ENCODE measurements at regions not wholly inside any gene's neighbourhood (a gene's known extent, or its start where the extent isn't known, plus 50 kb on each side); places are given as distances from the start of the nearest gene placed in this dataset.

DNA sequence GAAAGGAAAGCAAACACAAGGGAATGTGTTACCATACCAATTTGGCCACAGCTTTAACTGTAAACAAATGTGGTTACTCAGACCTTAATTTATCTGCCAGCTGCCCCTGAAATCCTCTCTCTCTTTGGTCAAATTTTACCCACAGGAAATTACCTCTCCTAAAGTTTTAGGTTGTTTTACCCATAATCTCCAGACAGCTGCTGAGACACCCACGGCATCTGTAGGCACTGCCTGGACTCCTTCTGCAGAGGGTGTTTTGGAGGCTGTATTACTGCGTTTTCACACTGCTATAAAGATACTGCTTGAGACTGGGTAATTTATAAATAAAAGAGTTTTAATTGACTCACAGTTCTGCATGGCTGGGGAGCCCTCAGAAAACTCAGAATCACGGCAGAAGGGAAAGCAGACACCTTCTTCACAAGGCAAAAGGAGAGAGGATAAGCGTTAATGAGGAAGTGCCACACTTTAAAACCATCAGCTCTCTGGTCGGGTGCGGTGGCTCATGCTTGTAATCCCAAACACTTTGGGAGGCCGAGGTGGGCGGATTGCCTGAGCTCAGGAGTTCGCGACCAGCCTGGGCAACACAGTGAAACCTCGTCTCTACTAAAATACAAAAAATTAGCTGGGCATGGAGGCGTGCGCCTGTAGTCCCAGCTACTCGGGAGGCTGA, 677.5 kb upstream of the FSHR start:
- peaks cover 13% of the 10 kb centered on the region for H3K27me3 Mint-ChIP-seq (ENCODE audit: insufficient read depth)
- Histone ChIP-seq H3K27me3 (ENCODE audit: control insufficient read depth, insufficient read depth, low read length, poor library complexity, severe bottlenecking) (no peaks in the 10 kb centered on the region), H3K9me3 (ENCODE audit: control insufficient read depth, low read length) (no peaks in the 10 kb centered on the region), H3K9ac (ENCODE audit: extremely low read depth, low read length, poor library complexity, severe bottlenecking) (no peak overlapping the region), H3K4me1 (ENCODE audit: control insufficient read depth, insufficient read depth, low read length) (no peaks in the 10 kb centered on the region), H3K27ac (ENCODE audit: low read depth, low read length) (no peak overlapping the region), H3K4me3 (ENCODE audit: low read length) (no peak overlapping the region), H3K36me3 (ENCODE audit: control insufficient read depth, insufficient read depth, low read length) (no peaks in the 10 kb centered on the region)
- peaks cover 34% of the 10 kb centered on the region for H3K4me1 Mint-ChIP-seq
- H3K9me3 Mint-ChIP-seq, result no peaks in the 10 kb centered on the region
- no peak overlapping the region for H3K27ac Mint-ChIP-seq
- DNase-seq, result no peak
- H3K4me3 Mint-ChIP-seq, result no peak overlapping the region
- TF ChIP-seq, protein P1, sequence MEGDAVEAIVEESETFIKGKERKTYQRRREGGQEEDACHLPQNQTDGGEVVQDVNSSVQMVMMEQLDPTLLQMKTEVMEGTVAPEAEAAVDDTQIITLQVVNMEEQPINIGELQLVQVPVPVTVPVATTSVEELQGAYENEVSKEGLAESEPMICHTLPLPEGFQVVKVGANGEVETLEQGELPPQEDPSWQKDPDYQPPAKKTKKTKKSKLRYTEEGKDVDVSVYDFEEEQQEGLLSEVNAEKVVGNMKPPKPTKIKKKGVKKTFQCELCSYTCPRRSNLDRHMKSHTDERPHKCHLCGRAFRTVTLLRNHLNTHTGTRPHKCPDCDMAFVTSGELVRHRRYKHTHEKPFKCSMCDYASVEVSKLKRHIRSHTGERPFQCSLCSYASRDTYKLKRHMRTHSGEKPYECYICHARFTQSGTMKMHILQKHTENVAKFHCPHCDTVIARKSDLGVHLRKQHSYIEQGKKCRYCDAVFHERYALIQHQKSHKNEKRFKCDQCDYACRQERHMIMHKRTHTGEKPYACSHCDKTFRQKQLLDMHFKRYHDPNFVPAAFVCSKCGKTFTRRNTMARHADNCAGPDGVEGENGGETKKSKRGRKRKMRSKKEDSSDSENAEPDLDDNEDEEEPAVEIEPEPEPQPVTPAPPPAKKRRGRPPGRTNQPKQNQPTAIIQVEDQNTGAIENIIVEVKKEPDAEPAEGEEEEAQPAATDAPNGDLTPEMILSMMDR (conservative IDR thresholded peaks at IDR 0.05), result no peak
- no peaks in the 10 kb centered on the region for H3K36me3 Mint-ChIP-seq (ENCODE audit: low read depth)
- WGBS, 2 experiments (ENCODE audit: insufficient coverage in 1 of 2, insufficient read length in 1 of 2), result 94 to 95% methylated on average over 8 to 14 of the region's 14 CpGs

DNA sequence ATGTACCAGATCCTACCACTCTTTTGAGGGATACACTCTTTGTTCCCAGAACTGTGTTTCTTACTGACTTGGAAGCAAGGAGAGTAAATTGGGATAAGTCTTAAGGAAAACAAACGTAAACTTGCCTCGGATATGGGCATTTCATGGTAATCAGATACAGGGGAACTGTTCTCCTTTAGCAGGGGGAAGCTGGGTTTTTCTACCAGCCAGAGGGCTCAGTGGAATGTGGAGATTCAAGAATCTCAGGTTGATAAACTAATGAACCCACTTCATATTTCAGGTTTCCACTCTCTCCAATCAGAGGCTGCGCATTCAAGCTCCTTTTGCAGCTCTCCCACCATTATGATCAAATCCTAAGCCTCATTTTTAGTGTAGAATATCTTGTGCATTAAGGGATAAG, 676.5 kb upstream of the FSHR start:
- no peaks in the 10 kb centered on the region for H3K9me3 Mint-ChIP-seq
- no peaks in the 10 kb centered on the region for H3K27me3 ChIP-seq (ENCODE audit: control insufficient read depth, insufficient read depth, low read length, poor library complexity, severe bottlenecking)
- no peak overlapping the region for H3K9ac ChIP-seq (ENCODE audit: extremely low read depth, low read length, poor library complexity, severe bottlenecking)
- H3K36me3 ChIP-seq (ENCODE audit: control insufficient read depth, insufficient read depth, low read length), result no peaks in the 10 kb centered on the region
- peaks cover 24% of the 10 kb centered on the region for H3K4me1 Mint-ChIP-seq
- H3K27ac Mint-ChIP-seq, result no peak overlapping the region
- H3K9me3 ChIP-seq (ENCODE audit: control insufficient read depth, low read length), result no peaks in the 10 kb centered on the region
- 93 to 100% methylated on average over 2 to 3 of the region's 3 CpGs for WGBS, 2 experiments (ENCODE audit: insufficient coverage in 1 of 2, insufficient read length in 1 of 2)
- TF ChIP-seq, protein P1 (conservative IDR thresholded peaks at IDR 0.05), result no peak
- H3K4me3 ChIP-seq (ENCODE audit: low read length), result no peak overlapping the region
- H3K4me3 Mint-ChIP-seq, result no peak overlapping the region
- no peaks in the 10 kb centered on the region for H3K36me3 Mint-ChIP-seq (ENCODE audit: low read depth)
- H3K27ac ChIP-seq (ENCODE audit: low read depth, low read length), result no peak overlapping the region
- DNase-seq, result no peak
- no peaks in the 10 kb centered on the region for H3K4me1 ChIP-seq (ENCODE audit: control insufficient read depth, insufficient read depth, low read length)
- H3K27me3 Mint-ChIP-seq (ENCODE audit: insufficient read depth), result peaks cover 10% of the 10 kb centered on the region

DNA sequence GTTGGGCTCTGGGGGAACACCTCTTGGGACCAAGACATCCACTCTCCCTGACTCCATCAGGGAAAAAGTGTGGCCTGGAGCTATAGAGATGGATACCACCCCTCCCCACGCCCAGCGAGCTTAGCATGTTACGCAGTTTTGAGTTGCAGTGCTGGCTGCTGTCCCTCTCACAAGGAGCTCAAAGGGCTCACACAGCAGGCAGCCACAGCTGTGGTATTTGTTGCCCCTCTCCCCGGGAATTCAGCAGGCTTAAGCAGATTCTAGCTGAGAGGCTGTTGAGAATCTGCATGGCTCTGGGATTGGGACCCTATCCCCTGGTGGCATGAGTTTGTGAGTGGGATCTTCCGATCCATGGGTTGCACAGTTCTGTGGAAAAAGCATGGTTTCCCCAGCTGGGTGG, 673.1 kb upstream of the FSHR start:
- H3K27me3 Mint-ChIP-seq (ENCODE audit: insufficient read depth), result peaks cover 19% of the 10 kb centered on the region
- H3K36me3 Mint-ChIP-seq (ENCODE audit: low read depth), result no peaks in the 10 kb centered on the region
- H3K4me1 Mint-ChIP-seq, result peaks cover 12% of the 10 kb centered on the region
- H3K9me3 Mint-ChIP-seq, result peaks cover 7% of the 10 kb centered on the region
- no peak overlapping the region for H3K27ac Mint-ChIP-seq
- Histone ChIP-seq H3K27ac (ENCODE audit: low read depth, low read length) (no peak overlapping the region), H3K4me1 (ENCODE audit: control insufficient read depth, insufficient read depth, low read length) (no peaks in the 10 kb centered on the region), H3K9me3 (ENCODE audit: control insufficient read depth, low read length) (peaks cover 14% of the 10 kb centered on the region), H3K9ac (ENCODE audit: extremely low read depth, low read length, poor library complexity, severe bottlenecking) (no peak overlapping the region), H3K27me3 (ENCODE audit: control insufficient read depth, insufficient read depth, low read length, poor library complexity, severe bottlenecking) (peaks cover 3% of the 10 kb centered on the region), H3K4me3 (ENCODE audit: low read length) (no peak overlapping the region), H3K36me3 (ENCODE audit: control insufficient read depth, insufficient read depth, low read length) (no peaks in the 10 kb centered on the region)
- TF ChIP-seq, protein P1 (conservative IDR thresholded peaks at IDR 0.05), result no peak
- no peak overlapping the region for H3K4me3 Mint-ChIP-seq
- DNase-seq, result peak; percentile 61
- whole genome bisulfite sequencing, 2 experiments (ENCODE audit: insufficient coverage in 1 of 2, insufficient read length in 1 of 2), result 89 to 90% methylated on average over 2 to 5 of the region's 5 CpGs
